SHP77 treated with DMSO at 0.1 percent for 48 hours (cell line): ENCODE measurements at regions not wholly inside any gene's neighbourhood (a gene's known extent, or its start where the extent isn't known, plus 50 kb on each side); places are given as distances from the start of the nearest gene placed in this dataset.
"Not testable (repeated sequence)": the region's sequence is repeated elsewhere in the genome, so short reads cannot be mapped to it uniquely, and the experiment has no call there.

Experiments
- DNase-seq: peaks from one replicate; lab custom pipeline; 2025; lab: John Stamatoyannopoulos, UW

- DNase-seq = no peak
Observed at GRCh38 chr1:29686012-29686930, 449.9 kb downstream of the PTPRU start.

GRCh38 chr1:29685387-29685786 lies 449.1 kb downstream of the PTPRU start:
- no peak for DNase-seq

DNA sequence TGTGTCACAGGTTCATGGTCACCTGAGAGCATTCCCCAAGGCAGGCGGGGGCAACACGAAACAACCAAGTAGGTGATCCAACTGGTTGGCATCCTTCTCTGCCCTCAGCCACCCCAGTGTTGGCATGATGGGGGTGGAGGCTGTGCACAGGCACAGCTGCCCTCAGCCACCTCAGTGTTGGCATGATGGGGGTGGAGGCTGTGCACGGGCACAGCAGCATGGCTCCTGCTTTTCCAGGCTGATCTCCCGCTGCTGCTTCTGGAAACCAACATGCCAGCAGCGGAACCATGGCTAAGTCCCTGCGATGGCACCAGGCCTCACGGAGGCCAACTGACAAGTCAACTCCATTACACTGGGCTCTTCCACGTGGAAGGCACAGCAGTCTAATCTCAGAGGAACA lies 447.8 kb downstream of the PTPRU start:
- no peak for DNase-seq

DNA sequence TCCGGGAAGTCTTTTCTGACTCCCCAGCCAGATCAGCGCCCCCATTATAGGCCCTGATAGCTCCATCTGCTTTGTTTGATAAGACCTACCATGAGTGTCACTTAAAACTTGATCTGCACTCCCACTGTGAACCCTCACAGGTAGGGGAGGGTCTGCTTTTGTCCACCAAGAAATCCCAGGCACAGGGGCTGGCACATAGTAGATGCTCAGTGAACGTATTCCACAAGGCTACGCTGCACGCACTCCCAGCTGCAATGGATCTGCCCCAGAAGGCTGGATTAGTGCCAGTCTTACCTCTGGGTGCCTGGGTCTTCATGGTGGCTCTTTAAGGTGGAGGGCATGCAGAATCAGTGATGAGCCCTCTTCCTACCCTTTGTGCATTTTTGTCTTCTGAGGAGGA lies 447.1 kb downstream of the PTPRU start:
- DNase-seq = no peak

DNA sequence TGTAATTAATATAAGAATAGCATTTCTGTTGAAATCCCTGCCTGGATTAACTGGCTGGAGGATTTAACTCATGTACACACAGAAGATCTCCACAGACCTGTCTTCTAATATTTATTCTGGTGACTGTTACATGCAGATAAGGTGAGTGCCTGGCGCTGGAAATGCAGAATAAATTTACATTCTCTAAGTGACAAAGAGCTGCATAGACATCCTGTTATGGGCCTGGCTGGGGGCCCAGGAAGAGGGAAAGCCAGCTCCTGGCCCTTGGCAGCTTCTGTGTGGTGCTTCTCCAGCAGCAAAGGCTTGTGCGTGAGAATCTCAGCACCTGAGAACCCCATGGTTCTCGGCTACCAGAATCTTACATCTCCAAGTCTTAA lies 446.6 kb downstream of the PTPRU start:
- DNase-seq = peak; percentile 25

- DNase-seq = no peak
Observed at GRCh38 chr1:29682171-29682918, 446.0 kb downstream of the PTPRU start.

DNA sequence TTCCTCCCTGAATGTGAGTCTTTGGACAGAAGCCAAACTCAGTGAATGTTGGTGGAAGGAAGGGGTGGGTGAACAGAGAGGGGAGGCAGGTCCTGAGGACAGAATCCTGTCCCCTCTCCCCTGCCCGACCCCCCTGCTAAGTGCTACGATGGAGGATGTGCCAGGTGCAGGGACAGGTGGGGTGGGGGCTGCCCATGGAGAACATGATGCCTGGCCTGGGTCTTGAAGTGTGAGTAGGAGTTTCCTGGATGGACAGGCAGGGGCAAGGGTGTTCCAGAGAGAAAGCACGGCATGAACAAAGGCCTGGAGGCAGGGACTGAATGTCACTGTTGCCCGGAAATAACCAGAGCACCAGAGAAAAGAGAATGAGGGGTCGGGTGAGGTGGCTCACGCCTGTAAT lies 445.1 kb downstream of the PTPRU start:
- DNase-seq = not testable (repeated sequence)

DNA sequence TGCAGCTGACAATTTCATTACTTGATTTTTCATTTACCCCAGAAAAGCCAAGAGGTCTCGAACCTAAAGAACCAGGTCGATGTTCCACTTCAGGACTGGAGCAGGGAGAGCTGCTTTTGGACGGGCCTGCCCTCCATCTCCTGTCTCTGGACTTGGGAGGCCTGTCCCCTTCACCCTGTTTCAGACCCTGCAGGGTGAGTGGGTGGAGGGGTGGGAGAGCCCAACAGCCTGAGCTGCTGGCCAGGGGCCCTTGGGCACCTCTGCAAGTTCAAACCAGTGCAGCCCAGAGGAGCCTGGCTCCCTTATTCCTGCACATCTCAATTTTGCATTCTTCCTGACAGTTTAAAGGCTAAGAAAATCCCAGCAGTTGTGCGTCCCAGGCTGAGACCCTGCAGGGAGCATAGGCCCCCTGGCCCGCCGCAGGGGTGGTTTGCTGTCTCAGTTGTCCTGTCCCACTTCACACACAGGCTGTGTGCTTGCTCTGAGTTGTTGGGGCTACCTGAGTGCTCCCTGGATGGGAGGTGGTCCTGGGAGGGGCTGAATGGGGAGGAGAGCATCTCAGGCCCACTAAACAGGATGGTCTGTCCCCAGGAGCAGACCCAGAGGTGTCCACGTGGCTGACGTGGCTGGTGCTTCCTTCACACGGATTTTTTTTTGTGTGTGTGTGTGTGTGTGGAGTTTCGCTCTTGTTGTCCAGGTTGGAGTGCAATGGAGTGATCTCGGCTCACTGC lies 443.7 kb downstream of the PTPRU start:
- DNase-seq = no peak

DNA sequence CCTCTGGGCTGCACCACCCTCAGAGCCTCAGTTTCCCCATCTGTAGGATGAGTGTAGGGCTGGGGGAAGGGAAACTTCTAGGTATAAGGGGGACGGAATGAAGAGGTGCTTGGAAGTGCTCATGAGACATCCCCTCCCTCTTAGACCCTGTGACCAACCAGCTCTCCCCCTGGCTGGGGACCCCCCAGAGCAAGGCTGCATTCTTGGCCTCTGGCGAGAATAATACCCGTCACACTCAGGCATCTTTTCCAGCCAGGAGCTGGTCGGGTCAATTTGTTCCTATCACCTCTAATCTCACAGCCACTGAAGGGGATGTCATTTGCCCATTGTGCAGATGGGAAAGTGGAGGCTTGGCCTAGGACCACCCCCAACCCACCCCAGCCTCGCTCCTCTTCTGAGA lies 443.0 kb downstream of the PTPRU start:
- no peak for DNase-seq

DNA sequence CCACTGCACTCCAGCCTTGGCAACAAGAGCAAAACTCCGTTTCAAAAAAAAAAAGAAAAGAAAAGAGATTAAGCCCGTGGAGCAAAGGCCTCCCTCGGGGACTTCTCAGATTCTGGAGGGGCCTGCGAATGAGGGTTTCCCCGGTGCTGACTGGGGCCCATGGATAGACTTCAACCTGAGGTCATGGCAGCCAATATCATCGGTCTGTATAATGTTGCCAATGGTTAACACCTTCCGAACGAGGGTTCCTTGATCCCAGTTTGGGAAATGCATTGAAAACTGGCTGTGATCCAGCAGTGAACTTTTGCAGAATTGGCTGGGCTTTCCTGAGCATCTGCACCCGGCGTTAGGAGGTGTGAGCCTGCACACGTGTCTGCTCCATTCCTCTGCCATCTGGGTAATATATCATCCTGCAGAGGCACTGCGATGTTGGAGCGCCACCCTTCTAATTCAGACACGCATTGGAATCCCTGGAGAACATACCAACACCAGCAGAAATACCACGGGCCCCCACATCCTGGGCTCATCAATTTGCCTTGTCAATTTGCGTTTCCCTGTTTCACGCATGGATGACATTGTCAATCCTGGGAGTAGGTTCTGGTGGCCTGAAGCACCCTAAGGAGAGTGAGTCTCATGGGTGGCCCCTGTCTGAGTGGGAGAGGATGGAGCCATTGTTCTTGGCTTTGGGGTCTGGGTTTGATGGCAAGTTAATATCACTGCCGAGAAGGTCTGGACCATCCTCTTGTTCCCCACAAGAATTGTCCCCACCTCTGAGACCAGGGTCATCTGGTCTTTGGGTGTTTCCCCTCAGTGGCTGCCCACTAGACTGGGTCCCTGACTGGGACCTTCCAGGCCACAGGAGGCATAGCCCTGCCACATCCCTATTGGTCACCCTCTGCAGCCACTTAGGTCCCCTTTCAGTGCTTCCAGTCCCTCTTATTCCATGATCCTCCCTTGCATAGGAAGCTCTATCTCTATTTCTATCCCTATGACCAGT lies 441.0 kb downstream of the PTPRU start:
- no peak for DNase-seq

DNA sequence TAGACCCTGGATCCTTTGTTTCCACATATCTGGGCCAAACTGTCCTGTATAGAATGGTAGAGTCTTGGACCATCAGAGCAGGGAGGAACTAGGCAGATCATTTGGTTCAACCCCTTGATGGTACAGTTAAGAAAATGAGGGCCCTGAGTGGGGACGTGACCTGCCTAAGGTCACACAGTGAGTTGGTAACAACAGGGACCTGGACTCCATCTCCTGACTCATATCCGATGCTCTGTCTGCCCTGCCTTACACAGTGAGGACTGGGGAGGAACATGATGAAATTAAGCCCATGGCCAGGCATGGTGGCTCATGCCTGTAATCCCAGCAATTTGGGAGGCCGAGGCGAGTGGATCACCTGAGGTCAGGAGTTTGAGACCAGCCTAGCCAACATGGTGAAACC lies 440.2 kb downstream of the PTPRU start:
- no peak for DNase-seq

- no peak for DNase-seq
Observed at GRCh38 chr1:29675481-29676263, 439.4 kb downstream of the PTPRU start.

GRCh38 chr1:29674627-29675326 lies 438.5 kb downstream of the PTPRU start:
- no peak for DNase-seq

DNA sequence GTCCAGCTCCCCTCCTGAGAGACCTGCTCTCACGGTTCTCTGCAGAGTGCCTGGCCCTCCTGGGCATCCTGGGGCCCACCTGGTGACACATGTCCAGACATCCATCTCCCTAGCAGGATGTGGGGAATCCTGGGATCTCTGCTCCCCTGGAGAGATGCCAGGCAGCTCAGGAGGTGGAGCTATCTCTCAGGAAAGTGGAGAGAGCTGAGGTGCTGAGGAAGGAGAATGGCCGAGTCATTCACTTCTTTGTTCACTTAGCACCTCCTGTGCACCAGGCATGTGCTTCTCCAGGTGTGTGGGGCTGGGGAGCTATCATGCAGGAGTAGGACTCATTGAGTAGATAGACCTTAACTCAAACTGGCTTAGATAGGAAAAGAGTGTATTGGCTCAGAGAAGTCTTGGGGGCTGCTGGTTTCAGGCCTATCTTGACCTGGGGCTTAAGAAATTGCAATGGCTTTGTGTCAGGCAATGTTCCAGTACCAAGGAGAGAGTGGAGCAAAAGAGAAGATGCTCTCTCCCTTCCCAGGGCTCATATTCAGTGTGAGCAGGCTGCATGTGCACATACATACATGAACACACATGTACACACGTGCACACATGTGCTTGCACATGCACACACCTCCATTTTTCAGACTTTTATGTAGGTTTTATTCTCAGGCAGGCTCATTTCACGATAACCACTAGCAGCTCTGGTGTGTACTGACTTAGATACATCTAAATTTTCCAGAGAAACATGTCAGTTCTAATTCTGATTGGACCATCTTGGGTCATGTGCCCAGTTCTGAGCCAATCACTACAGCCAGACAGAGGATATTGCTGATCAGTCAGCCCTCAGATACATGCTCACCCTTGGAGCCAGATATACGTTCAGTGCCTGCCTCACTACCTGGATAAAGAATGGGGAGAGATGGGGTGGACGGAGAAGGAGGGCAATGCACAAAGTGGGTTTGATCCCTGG lies 437.6 kb downstream of the PTPRU start:
- no peak for DNase-seq

DNA sequence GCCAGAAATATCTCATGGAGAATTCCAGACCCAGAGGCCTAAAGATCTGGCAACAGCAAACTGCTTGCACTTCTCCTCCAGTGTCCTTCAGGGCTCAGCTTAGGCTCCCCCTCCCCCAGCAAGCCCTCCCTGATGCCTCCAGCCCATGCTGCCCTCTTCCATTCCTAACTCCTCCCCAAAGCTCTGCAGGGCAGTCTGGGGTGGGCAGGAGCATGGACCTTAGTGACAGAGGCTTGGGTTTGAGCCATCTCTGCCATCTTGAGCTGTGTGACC lies 436.8 kb downstream of the PTPRU start:
- no peak for DNase-seq

GRCh38 chr1:29672416-29673227 lies 436.3 kb downstream of the PTPRU start:
- no peak for DNase-seq

DNA sequence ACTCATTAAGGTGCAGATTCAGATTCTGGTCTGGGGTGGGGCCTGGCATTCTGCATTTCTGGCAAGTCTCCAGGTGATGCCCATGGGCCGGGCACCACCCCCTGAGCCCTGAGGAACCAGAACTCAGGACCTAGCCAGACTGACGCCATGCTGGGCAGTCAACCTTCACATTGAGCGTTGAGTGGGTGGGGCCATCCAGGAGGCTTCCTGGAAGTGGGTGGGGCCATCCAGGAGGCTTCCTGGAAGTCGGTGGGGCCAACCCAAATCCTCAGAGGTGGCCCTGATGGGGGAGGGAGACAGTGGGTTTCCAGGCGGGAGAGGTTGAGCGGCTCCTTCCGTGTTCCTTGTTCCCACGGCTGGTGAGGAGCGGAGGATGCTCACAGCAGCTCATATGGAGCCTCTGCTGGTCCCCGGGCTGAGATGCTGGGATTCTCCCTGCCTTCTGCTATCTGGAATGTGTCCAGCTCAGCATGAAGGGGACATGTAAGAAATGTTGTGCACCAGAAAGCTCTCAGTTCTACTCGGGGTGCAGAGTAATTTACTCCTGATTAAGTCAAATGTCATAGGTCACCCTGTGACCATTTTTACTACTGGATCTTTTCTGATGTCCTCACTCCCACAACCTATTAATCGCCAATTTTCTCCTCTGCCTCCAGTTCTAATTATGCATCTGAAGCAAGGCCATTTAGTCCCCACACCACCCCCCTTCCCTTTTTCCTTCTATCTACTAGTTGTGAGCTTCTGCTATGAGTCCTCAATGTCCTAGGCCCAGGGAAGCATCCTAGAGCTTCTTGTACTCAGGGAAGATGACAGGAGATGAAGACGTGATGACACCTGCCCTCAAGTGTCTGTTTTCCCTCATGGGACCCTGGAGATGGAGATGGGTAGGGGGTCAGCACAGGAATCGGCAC lies 435.4 kb downstream of the PTPRU start:
- DNase-seq = no peak
